NCI-H2196 (cell line): ENCODE measurements at regions not wholly inside any gene's neighbourhood (a gene's known extent, or its start where the extent isn't known, plus 50 kb on each side); places are given as distances from the start of the nearest gene placed in this dataset.
"Not testable (repeated sequence)": the region's sequence is repeated elsewhere in the genome, so short reads cannot be mapped to it uniquely, and the experiment has no call there.

Experiments used
- DNase-seq: peaks from one replicate; lab custom pipeline; 2025; ENCODE audit not compliant: unreplicated experiment; lab: John Stamatoyannopoulos, UW

DNA sequence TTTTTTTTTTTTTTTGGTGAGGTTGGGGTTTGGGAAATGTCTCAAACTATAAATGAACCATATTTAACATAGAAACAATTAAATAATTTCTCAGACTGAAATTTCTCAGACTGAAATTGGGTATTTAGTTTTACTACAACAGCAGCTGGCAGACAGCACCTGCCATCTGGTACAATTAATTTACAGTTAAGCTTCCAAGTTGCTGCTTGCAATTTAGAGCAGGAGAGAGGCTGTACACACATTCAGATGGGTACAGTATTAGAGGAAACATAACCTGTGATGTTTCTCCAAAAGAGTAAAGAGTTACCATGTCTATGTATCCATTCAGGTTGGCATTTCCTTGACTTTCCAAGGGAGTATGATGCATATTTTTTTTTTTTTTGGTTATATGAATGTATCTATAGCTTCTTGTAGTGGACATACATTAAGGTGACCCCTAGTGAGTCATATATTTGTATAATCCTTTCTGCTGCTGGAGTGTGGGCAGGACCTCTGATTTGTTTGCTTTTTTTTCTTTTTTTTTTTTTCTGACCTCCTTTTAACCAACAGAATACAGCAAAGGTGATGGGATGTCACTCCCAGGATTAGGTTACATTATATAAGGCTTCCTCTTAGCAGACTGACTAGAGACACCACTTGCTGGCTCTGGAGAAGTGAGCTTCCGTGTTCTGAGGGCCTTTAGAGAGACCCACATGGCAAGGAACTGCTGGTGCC lies 201.7 kb downstream of the PTH2R start:
- peak; percentile 24 for DNase-seq

DNA sequence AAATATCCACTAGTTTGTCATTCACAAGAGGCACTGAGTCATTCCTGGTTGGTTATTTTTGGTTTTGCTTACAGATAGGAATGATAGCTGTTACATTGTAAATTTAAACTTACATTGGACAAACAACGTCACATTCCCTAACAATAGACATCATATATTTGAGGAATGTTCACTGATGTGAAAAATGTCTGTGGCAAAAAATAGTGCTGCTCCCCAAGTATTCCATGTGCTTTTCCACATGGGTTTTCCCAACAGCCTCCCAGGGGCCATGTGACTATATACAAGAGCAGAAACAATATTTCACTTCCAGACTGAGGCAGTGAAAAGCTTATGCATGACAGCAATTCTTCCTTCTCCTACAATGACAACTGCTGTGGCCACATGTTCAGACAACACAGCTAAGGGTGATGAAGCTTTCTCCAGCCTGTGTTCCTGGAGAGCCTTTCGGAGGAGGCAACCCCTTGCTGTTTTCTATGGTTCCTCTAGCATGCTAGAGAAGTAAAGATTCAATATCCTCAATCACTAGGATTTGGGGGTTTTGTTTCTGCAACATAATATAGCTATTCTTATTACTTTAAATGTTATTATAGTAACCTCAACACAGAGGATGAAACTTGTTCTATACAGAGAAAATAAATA lies 202.7 kb downstream of the PTH2R start:
- no peak for DNase-seq

DNA sequence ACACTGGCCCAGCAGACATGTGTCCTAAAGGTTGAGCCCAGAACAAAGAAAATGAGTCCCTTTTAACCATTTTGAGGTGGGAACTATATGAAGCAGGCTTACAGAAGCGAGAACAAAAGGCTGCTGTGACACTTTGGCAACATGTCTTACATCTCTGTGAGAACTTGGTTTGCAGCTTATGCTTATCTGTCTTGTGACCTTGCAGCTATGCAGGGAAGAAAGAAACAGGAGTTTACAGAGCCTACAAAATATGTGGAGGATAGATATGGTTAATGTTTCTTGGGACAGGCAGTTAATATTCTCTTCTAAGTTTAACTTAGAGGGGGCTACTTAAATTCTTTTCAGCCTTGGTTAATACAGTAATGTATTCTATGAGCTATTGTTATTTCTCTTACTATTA lies 209.1 kb downstream of the PTH2R start:
- DNase-seq: not testable (repeated sequence)

DNA sequence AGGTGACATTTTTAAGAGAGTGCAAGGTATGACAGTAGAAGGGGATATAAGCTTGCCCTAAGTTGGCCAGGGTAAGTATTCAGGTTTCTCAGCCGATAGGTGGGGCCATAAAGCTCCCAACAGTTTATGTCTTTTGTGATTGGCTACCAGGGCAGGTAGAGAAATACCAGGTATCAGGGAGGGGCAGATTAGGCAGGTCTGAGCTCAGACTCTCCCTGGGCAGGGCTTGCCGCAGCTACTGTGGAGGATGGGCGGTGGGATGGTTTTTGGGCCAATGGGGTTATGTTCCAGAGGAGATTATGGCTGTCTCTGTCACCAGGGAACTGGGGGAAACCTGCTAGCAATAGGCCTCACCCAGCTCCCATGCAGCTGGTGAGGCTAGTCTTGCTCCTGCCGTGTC lies 211.6 kb downstream of the PTH2R start:
- DNase-seq: no peak

DNA sequence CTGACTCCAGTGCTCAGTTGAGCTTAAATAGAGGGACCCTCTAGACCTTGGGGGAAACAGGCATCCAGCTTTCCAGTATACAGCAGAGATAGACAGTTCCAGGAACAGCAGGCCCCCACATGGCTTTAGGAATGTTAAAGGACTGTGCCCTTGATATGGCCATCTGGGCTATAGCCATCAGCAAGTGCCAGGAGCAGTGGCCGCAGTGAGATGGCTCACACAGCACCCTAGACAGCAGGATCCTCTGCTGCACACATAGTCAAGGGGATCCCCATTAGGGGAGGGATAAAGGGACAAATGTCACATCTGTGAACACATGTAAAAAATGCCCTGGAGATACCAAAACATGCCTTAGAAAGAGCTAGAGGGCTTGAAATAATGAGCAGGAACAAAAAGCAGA lies 213.4 kb downstream of the PTH2R start:
- DNase-seq: no peak

DNA sequence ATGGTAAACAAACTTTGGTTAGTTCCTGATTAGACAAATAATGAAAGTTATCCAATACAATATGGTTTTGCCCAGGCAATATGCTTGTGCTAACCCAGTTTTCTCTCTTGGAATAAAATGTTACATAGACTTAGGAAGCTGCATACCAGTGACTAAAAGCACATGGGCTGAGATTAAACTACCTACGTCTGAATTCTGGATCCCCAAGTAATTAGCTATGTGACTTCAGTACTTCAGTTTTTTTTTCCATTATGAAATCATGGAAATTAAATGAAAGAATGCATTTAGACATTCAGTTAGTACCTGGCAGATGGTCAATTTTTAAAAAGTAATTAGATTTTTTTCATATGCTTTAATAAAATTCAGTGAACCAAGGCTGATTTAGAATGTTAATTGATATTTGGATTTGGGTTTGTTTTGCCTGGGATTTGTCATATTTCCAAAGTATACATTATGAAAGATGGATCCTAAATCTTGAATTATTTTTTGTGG lies 213.9 kb downstream of the PTH2R start:
- no peak for DNase-seq

DNA sequence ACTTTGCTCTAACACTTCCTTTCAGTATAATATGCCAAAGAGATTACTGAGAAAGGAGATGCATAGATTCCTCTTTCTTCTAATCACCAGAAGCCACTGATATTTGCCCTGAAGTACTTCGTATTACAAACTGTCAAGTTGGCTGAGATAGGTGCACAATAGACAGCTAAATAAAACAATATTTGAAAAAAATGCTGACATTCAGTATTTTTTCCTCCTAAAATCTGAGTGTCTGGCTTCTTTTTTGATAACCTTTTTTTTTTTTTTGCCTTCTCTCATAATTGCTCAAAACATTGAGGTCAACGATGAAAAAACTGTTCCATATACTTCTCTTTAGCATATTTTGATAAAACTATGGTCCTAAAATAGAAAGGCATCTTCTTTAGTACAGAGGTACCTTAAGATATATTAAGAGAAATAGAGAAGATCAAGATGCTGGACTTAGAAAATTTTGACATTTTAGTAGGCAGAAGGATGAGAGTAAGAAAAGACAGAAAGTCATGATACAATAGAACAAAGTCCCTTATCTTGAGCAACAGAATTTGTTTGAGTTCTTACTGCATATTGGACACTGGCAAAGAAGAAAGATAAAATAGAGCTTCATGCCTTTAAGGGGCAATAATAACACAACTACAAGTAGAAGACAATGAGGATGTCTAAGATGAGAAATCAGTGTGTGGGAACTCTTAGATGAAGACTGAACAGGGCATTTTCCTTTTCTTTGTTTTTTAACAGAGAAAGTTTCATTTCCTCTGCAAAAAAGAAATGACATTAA lies 220.7 kb downstream of the PTH2R start:
- no peak for DNase-seq

DNA sequence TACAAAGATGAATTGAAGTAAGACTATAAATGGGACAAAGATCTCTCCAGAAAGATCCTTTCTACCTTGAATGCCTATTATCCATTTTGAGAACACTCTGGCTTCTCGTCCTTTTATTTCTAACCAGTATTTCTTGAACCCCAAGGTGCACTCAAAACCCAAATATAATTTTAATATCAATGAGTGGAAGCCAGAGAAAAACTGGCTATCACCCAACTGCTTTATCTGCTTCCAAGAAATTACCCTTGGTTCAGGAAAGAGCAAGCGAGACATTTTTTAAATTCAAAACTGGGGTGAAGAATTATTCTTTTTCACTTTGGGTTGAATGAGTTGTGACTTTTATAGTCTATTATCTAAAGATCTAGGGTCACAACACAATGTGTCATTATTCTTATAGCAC lies 221.3 kb downstream of the PTH2R start:
- no peak for DNase-seq

DNA sequence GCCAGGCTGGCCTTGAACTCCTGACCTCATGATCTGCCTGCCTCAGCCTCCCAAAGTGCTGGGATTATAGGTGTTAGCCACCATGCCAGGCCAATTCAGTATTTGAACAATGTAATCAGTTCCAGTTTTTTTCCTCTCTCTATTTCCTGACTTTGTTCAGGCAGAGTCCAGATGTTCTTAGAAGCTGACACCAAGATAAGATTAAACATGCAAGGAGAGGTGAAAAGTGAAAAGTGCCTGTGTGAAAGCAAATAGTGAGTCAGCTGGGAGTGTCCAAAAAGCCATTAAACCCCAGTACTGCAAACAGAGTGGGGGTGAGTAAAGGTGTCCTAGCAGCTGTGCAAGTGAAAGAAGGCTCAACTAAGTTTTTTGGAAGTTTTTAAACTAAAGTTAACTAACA lies 231.5 kb downstream of the PTH2R start:
- no peak for DNase-seq

DNA sequence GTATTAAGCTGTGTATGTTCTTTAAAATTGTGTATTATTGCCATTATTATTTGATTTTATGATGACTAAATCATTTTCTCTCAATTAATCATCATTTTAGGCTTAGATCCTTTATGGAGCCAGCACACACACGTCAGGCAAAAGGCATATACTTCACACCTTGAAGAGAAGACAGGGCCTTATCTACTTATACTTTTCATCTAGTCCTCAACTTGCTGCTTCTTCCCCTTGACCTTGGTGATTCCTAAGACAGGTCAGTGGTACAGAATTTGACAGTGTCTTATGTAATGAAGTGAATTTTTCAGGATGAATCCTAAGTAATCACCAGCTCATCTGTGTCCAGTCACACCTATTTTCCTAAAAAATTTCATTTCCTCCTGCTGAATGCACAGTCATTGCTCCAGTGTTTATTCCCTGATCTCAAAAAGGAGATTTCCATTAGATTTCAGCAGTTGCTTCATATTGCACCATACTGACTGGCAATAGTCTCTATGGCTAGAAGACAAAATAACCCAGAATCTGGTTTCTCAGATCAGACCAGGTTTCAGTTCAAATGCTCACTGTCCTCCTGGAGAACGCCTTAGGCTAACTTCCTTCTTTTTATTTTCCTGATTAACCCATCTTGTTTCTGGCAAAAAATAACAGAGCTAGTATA lies 235.7 kb downstream of the PTH2R start:
- no peak for DNase-seq

DNA sequence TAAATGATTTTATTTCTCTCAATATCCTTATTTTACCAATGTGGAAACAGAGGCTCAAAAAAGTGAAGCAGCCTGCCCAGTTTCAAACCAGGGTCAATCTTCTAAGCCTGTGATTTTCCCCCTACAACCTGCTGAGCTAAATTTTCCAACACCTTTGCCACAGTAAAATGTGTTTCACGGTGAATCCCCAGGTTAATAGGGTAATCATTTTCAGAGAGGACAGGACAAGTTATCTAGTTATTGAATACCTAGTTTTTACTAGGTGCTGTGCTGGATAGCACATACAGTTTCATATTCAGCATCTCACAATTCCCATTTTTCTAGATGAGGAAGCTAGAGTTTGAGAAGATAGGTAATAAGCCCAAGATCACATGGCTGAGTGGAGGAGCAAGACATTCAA lies 236.6 kb downstream of the PTH2R start:
- no peak for DNase-seq

DNA sequence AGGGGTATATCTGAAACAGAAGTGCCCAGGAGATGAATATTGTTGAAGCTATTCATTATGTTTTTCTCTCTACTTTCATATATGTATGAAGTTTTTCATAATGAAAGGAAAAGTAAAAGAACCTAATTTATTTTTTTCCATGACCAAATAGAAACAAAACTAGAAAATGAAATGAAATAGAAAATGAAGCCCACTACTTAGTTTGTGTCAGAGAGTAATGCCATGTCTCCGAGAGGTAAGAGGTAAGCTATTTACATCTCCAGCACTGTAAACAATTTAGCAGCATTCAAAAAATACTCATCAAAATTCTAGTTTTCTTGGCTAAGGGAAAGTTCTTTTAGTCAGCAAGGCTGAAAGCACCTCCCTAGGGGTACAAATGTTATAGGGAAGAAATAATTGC lies 238.6 kb downstream of the PTH2R start:
- no peak for DNase-seq

DNA sequence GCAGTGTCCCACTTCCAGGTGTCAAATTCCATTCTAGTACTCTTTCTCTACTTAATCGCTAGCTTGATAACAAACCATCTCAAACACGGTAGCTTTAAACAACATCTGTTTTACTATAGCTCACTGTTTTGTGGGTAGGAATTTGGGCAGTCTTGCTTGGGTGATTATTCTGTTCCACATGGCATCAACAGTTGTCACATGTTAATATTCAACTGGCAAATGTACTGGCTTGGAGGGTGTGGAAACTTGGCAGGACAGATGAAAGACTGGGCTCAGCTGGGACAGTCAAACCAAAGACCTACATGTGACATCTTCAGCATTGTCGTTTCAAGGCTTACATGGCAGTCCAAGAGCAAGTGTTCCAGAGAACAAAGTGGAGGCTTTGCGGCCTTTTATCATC lies 241.8 kb downstream of the PTH2R start:
- no peak for DNase-seq

DNA sequence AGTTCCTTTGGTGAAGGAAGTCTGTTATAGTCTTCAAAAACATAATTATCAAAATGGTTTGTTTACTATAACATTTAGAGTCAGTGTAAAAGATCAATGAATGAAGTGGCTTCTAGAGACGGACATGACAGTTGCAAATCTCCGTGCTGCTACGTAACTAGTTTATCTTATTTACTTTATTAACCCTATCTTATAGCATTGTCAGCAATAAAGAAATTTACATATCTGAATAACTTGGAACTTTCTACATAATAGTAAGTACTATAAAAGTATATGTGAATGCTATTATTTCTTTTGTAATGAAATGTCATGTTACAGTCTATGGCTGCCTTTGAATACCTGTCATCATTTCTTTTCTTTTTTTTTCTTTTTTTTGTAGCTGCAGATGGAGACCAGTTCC lies 246.8 kb downstream of the PTH2R start:
- no peak for DNase-seq

DNA sequence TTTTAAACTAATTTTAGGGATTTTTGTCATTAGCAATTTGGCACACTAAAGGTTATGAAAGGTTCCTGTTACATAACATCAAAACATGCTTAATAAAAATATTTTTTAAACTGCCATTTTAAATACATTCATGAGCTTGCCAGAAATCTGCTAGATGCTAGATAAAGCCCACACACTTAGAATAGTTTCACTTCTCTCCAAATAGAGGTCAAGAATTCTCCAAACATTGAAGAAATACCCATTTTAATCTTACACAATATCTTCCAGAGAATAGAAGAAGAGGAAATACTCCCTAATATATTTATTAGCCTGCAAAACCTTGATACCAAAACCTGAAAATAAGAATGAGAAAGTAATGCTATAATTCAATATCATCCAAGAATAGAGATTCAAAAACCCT lies 247.5 kb downstream of the PTH2R start:
- DNase-seq: no peak

DNA sequence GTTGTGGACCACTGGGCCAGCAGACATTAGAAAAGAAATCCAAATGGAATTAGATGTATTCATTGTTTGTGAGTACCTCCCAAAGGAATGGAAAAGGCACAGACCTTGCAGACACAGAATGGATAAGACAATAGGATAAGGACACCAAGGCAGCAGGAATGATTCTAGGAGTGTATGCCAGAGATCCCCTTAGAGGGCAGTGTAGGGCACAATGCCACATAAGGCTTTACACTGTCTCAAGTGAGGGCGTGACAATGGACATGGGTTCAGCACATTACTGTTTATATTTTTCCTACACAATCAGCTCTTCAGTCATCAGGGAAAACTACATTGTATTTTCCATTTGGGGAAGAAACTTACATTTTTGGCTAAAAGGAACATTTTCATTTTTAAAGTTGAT lies 250.9 kb downstream of the PTH2R start:
- no peak for DNase-seq

DNA sequence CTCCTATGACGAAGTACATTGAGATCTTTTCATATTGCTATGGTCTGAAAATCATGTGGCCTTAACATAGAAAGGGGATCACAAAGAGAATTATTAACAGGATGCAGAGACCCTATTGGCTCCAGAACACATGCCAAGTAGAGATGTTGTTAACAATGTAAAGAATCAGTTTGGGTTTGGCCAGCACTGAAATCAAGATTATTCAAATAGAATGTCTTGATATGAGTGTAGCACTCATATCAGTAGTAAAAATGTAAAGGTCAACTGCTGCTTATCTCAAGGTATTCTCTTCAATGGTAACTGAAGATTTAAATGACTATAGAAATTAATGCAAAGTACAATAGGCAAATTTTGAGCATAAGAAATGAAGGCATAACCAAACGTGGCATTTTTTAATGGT lies 262.8 kb downstream of the PTH2R start:
- no peak for DNase-seq

DNA sequence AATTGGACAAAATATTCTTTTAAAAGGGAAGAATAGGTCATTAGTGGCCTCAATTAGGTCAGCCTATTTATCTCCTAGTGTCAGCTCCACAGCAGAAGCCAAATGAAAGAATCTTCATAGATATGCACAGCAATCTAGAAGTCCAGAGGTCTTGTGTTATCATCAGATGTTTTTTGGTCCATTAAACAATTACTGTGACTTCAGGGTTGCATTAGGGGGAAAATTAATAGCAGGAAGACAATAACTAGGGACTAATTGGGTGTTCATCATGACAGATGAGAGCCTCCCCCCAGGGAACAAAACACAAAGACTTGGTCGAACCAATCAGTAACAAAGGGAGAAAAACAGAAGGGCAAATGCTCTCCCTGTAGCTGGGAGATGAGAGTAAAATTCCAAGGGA lies 264.7 kb downstream of the PTH2R start:
- no peak for DNase-seq

DNA sequence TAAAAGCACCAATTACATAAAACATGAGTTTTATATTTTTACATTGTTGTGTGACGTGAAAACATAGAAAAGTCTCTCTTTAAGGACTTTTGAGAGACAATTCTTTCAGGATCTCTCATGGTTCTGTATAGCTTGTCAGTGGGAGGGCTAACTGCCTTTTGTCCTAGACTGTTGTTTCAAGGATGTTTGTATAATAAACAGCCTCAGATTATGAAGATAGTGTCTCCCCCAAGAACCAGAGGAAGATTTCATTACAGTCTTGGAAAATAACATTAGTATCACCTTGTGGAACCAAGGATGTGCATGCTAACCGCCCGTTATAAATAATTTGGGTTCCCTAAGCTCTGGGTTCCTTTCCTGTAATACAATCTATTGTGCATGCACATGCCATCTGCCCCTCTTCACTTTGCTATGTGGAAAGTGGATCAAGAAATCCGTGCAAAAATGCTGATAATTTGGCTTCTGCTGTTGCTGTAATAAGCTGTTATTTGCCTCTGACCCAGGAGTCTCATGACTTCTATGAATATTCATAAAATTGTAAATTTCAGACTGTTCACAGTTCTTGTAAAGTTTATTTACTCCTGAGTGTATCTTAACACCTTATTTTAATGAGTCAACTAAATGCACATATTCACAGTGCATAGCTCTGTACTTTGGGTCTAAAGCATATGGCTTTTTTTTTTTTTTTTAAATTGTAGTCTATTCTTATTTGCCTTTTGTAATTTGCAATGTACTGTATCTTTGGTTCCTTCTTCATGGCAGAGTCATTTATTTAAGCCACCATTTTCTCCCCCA lies 265.5 kb downstream of the PTH2R start:
- no peak for DNase-seq

DNA sequence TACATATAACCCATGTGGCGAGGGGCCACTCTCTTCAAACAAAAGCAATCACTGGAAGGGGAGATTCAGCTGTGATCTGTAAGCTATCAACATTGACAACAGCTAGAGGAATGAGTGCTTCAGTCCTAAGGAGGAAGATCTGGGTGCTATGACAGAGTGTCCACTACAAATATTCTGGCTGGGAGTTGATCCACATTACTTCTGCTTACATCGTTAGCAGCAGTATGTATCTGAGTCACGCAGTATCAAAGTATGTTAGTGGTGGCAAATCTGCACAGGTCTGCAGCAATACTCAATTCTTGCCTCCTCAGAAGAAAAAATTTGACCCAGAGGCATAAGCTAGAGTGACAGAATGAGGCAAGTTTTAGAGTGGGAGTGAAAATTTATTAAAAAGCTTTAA lies 267.0 kb downstream of the PTH2R start:
- DNase-seq: no peak

DNA sequence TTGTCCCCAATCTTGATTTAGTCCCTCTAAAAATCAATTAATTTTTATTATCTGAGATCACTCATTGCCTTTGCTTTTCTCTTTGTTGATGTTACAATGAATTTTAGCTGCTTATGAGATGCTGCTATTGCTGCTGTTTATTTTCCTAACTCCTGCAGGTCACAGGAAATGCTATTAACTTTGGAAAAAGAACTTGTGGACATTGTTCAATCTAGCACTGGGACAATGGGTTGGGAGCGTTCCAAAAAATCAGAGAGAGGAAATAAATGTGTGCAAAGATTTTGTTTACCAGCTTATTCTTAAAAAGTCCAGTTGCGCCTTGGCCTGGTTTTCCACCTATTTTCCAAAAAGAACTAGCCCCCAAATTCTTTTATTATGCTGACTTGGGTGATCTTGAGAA lies 268.3 kb downstream of the PTH2R start:
- no peak for DNase-seq
